Cerebellar cortex (tissue), 1 donor: ENCODE measurements at regions not wholly inside any gene's neighbourhood (a gene's known extent, or its start where the extent isn't known, plus 50 kb on each side); places are given as distances from the start of the nearest gene placed in this dataset.

Experiments
- DNase-seq: peaks from one replicate; pipeline ENCODE4 v3.0.0-alpha.2; 2015; ENCODE audit warnings: low spot score

DNA sequence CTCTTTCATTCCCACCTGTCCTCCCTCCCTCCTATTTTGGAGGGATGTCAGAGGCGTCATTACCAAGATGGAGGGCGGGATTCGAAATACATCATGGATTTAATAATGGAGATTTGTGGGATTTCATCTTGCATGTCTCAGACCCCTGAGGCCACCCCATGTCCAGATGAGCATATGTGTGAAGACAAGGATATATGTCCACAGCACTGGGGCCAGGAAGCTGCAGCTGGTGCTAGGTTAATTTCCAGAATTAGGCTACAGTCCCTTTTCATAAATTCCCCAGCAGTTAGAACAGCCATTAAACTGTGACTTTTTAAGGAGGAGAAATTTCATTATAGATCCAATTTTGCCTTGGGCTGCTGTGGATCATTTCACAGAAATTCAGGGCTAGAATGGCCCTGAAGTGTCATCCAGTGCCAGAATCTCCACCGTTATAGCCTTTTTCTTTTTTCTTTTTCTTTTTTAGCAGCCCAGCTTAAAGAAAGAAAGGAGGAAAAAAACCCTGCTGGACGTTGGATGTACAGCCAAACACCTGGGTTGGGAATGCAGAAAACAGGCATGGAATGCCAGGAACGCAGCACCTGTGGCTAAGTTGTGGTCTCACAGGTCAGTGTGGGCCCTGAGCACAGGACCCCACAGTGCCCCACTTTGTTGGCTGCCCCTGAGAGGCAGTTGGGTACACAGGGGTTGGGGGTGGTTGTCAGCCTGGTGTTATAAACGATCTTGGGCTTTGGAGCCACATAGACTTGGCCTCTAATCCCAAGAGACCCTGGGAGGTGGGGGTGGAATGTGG is 50.2 kb upstream of the CXCL14 start:
- no peak for DNase-seq
